Neuronal stem cell (in vitro differentiated cells): ENCODE measurements at regions not wholly inside any gene's neighbourhood (a gene's known extent, or its start where the extent isn't known, plus 50 kb on each side); places are given as distances from the start of the nearest gene placed in this dataset.

ENCODE experiments used
- DNase-seq: peaks from one replicate; pipeline ENCODE4 v3.0.0-alpha.2; 2013; ENCODE audit warnings: low spot score
- H2AFZ ChIP-seq: one replicate; pipeline ENCODE4 v1.6.1; 2013; ENCODE audit warnings: mild to moderate bottlenecking, low read length, inconsistent platforms
- H2AK5ac ChIP-seq: 2 replicates; pipeline ENCODE4 v1.6.1; 2013; ENCODE audit warnings: low read depth, mild to moderate bottlenecking, inconsistent platforms, low read length, moderate library complexity, mixed read lengths
- H2BK120ac ChIP-seq: 2 replicates; pipeline ENCODE4 v1.6.1; 2013; ENCODE audit warnings: low read depth, mild to moderate bottlenecking, inconsistent platforms, low read length, moderate library complexity, mixed read lengths
- H2BK12ac ChIP-seq: one replicate; pipeline ENCODE4 v1.6.1; 2013; ENCODE audit warnings: low read length, inconsistent platforms
- H2BK15ac ChIP-seq: 2 replicates; pipeline ENCODE4 v1.6.1; 2013; ENCODE audit warnings: mild to moderate bottlenecking, low read length, inconsistent platforms, mixed read lengths
- H2BK5ac ChIP-seq: one replicate; pipeline ENCODE4 v1.6.1; 2013; ENCODE audit warnings: inconsistent platforms, mild to moderate bottlenecking, low read length, moderate library complexity
- H3K14ac ChIP-seq: one replicate; pipeline ENCODE4 v1.6.1; 2013; ENCODE audit warnings: low read length, inconsistent platforms
- H3K18ac ChIP-seq: 2 replicates; pipeline ENCODE4 v1.6.1; 2013; ENCODE audit warnings: low read length, inconsistent platforms
- H3K23ac ChIP-seq: 2 replicates; pipeline ENCODE4 v1.6.1; 2013; ENCODE audit warnings: low read depth, mild to moderate bottlenecking, mixed read lengths, low read length, inconsistent platforms; ENCODE audit not compliant: poor library complexity
- H3K27ac ChIP-seq: replicated peaks from 3 replicates; pipeline ENCODE4 v1.5.1; 2013; ENCODE audit warnings: low read length, inconsistent platforms
- H3K27me3 ChIP-seq, 3 experiments: 2 replicates each; pipeline ENCODE4 v1.6.1; 2013; ENCODE audit warnings: low read length in 3 of 3, mild to moderate bottlenecking in 2 of 3, inconsistent platforms in 1 of 3, low read depth in 1 of 3, mixed read lengths in 1 of 3, moderate library complexity in 1 of 3; ENCODE audit not compliant: control insufficient read depth in 3 of 3, insufficient read depth in 3 of 3
- H3K36me3 ChIP-seq, 2 donors: replicated peaks in 1 of 2; 2 replicates each; pipeline ENCODE4 v1.6.1; 2013; ENCODE audit warnings: low read length in 2 of 2; ENCODE audit not compliant: control insufficient read depth in 2 of 2, insufficient read depth in 2 of 2
- H3K4ac ChIP-seq: 2 replicates; pipeline ENCODE4 v1.6.1; 2013; ENCODE audit warnings: inconsistent platforms, mild to moderate bottlenecking, low read length, moderate library complexity
- H3K4me1 ChIP-seq, 2 donors: 1 replicate in 1 of 2; 2 replicates in 1 of 2; pipeline ENCODE4 v1.6.1; 2013; ENCODE audit warnings: low read length in 2 of 2, low read depth in 1 of 2; ENCODE audit not compliant: control insufficient read depth in 2 of 2, insufficient read depth in 1 of 2
- H3K4me2 ChIP-seq: one replicate; pipeline ENCODE4 v1.6.1; 2013; ENCODE audit warnings: mild to moderate bottlenecking, low read length, inconsistent platforms; ENCODE audit not compliant: insufficient read depth, poor library complexity, severe bottlenecking
- H3K4me3 ChIP-seq, 2 donors: 2 replicates each; pipeline ENCODE4 v1.5.1; 2013; ENCODE audit warnings: low read length in 2 of 2, mild to moderate bottlenecking in 2 of 2, inconsistent platforms in 1 of 2, moderate library complexity in 1 of 2
- H3K79me1 ChIP-seq: one replicate; pipeline ENCODE4 v1.6.1; 2013; ENCODE audit warnings: low read depth, mild to moderate bottlenecking, inconsistent platforms, low read length, moderate library complexity
- H3K9ac ChIP-seq: one replicate; pipeline ENCODE4 v1.6.1; 2013; ENCODE audit warnings: mild to moderate bottlenecking, low read depth, low read length, inconsistent platforms; ENCODE audit not compliant: poor library complexity
- H3K9me3 ChIP-seq, 2 donors: replicated peaks in 1 of 2; 2 replicates each; pipeline versions ENCODE3 to v1.6.1; 2013; ENCODE audit warnings: low read length in 2 of 2, mild to moderate bottlenecking in 2 of 2, inconsistent platforms in 1 of 2, low read depth in 1 of 2, mixed read lengths in 1 of 2, moderate library complexity in 1 of 2; ENCODE audit not compliant: control insufficient read depth in 2 of 2, insufficient read depth in 1 of 2
- H4K8ac ChIP-seq: one replicate; pipeline ENCODE4 v1.6.1; 2013; ENCODE audit warnings: low read depth, mild to moderate bottlenecking, inconsistent platforms, low read length, moderate library complexity
- H4K91ac ChIP-seq: one replicate; pipeline ENCODE4 v1.6.1; 2013; ENCODE audit warnings: low read length, low read depth, mild to moderate bottlenecking, inconsistent platforms; ENCODE audit not compliant: poor library complexity
- WGBS, 2 donors: extraction: QIAGEN DNeasy Blood & Tissue Kit; methylation state at CpG; one replicate each; pipeline ENCODE4 v1.1.7; 2013; ENCODE audit warnings: missing lambda C conversion rate in 2 of 2, mixed read lengths in 1 of 2; ENCODE audit not compliant: insufficient read length in 2 of 2, insufficient replicate concordance in 1 of 2; ENCODE audit errors: extremely low coverage in 2 of 2; 5-methylcytosine and 5-hydroxymethylcytosine counted together

DNA sequence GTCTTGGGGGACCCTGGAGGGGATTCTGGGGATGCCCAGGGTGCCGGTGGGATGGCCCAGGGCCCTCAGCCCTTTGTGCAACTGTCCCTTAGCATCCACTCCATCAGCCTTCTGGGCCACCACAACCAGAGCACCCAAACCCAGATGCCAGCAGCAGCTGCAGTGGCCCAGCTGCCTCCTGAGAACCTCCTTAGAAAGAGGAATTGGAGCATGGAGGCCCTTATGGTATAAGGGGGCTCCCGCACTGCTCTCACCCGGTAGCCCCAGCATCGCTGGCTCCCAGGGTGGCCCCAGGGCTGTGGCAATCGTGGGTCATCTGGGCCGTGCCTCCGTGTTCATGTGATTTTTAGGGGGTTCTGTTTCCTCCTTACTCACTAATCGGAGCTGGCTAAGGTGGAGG, 463.3 kb downstream of the ICE1 start:
- Histone ChIP-seq H2BK12ac (no peak overlapping the region), H3K14ac (no peak overlapping the region), H2AK5ac (no peak overlapping the region), H2BK5ac (no peak overlapping the region), H3K79me1 (no peaks in the 10 kb centered on the region), H3K27me3 (peaks cover 0 to 3% (median 0%) of the 10 kb centered on the region in 3 experiments), H3K9ac (no peak overlapping the region), H3K9me3 (no peaks in the 10 kb centered on the region), H3K4me1 (peaks cover 0 to 2% of the 10 kb centered on the region in 2 donors), H3K4me2 (no peak overlapping the region), H3K4ac (no peak overlapping the region), H2AFZ (no peak overlapping the region), H3K36me3 (no peaks in the 10 kb centered on the region), H3K23ac (peak overlapping the region; percentile 17), H2BK15ac (no peak overlapping the region), H3K18ac (no peak overlapping the region), H2BK120ac (no peak overlapping the region), H3K4me3 (no peak overlapping the region), H4K91ac (no peak overlapping the region), H3K27ac (no peak overlapping the region), H4K8ac (no peak overlapping the region)
- DNase-seq: no peak
- no CpG with 5 or more reads among the region's 8 CpGs for WGBS, 2 donors

DNA sequence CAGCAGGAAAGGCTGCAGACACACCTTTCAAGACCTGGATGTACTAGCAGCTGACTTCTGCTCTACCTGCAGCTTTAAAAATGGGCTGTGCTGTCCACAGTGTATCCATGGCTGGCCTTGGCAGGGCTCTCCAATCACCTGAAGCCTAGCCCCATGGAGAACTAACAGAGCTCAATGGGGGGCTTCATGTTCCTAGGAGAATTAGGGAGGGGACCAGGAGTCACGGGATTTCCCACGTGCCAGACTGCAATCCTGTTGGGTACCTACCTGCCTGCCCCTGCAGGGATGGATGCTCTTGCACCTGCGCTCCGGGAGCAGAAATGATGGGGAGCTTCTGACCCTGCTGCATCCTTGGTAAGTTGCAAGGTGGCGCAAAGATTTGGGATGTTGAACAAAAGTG, 462.1 kb downstream of the ICE1 start:
- no peak for DNase-seq
- Histone ChIP-seq H2AFZ (no peak overlapping the region), H3K9me3 (no peaks in the 10 kb centered on the region), H3K4me2 (no peak overlapping the region), H3K27ac (no peak overlapping the region), H3K18ac (no peak overlapping the region), H2BK120ac (no peak overlapping the region), H2BK5ac (no peak overlapping the region), H3K4me1 (peaks cover 0 to 2% of the 10 kb centered on the region in 2 donors), H2BK12ac (no peak overlapping the region), H2AK5ac (no peak overlapping the region), H4K8ac (no peak overlapping the region), H3K27me3 (peaks cover 0 to 3% (median 0%) of the 10 kb centered on the region in 3 experiments), H3K9ac (no peak overlapping the region), H3K4ac (no peak overlapping the region), H2BK15ac (no peak overlapping the region), H3K79me1 (no peaks in the 10 kb centered on the region), H3K4me3 (no peak overlapping the region), H3K36me3 (no peaks in the 10 kb centered on the region), H3K23ac (no peak overlapping the region), H3K14ac (no peak overlapping the region), H4K91ac (no peak overlapping the region)
- no CpG with 5 or more reads among the region's 5 CpGs for WGBS, 2 donors

DNA sequence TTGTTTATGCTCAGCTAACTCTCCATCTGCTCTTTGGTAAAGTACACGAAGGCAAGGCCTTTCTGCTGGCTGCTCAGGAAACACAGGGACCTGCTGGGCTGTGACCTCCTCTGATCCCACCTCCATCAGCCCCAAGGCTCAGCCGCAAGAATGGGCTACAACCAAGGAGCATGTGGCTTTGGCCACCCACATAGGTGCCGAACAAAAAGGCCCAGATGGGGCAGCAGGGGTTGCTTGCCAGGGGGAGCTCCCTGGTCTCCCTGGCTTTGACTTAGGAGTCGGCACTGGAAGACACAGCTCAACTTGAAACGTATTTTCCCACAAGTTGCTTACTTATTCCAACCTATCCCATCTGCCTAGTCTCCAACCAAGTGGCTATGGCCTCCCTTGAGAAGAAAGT, 461.1 kb downstream of the ICE1 start:
- Histone ChIP-seq H4K8ac (no peak overlapping the region), H3K4me3 (no peak overlapping the region), H3K4ac (no peak overlapping the region), H2AFZ (no peak overlapping the region), H4K91ac (no peak overlapping the region), H2BK15ac (no peak overlapping the region), H3K4me1 (peaks cover 0 to 2% of the 10 kb centered on the region in 2 donors), H2BK5ac (no peak overlapping the region), H3K23ac (no peak overlapping the region), H3K27me3 (peaks cover 0 to 3% (median 0%) of the 10 kb centered on the region in 3 experiments), H3K18ac (no peak overlapping the region), H3K27ac (no peak overlapping the region), H3K36me3 (no peaks in the 10 kb centered on the region), H2BK120ac (no peak overlapping the region), H2AK5ac (no peak overlapping the region), H3K79me1 (no peaks in the 10 kb centered on the region), H3K9me3 (no peaks in the 10 kb centered on the region), H3K4me2 (no peak overlapping the region), H3K9ac (no peak overlapping the region), H2BK12ac (no peak overlapping the region), H3K14ac (no peak overlapping the region)
- WGBS, 2 donors: no CpG with 5 or more reads among the region's 5 CpGs
- DNase-seq: no peak

DNA sequence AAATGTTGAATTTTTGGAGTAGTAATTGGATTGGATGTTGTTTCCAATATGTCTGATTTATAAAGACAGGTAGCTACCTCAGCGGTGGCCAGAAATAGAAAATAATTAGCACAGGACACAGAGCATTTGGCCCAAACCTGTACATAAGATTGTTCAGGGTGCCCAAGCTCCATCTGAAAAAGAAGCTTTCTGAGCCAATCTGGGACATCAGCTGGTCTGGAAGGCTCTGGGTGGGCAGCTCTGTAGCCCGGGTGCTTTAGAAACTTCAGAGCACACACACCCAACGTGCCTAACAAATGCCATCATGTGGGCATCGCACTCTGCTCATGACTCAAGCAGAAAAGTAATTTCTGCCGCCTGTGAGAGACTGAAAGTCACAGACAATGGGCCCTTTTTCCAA, 460.7 kb downstream of the ICE1 start:
- H3K4me3 ChIP-seq: no peak overlapping the region
- no peak overlapping the region for H2AFZ ChIP-seq
- H3K14ac ChIP-seq: no peak overlapping the region
- no peak overlapping the region for H2BK15ac ChIP-seq
- no CpG with 5 or more reads among the region's 5 CpGs for WGBS, 2 donors
- H3K36me3 ChIP-seq: no peaks in the 10 kb centered on the region
- H3K27ac ChIP-seq: no peak overlapping the region
- H2BK5ac ChIP-seq: no peak overlapping the region
- no peak overlapping the region for H2BK120ac ChIP-seq
- no peak overlapping the region for H3K4ac ChIP-seq
- H2AK5ac ChIP-seq: no peak overlapping the region
- H3K79me1 ChIP-seq: no peaks in the 10 kb centered on the region
- H3K9me3 ChIP-seq: no peaks in the 10 kb centered on the region
- H4K8ac ChIP-seq: no peak overlapping the region
- H3K4me1 ChIP-seq: peaks cover 0 to 2% of the 10 kb centered on the region in 2 donors
- no peak overlapping the region for H3K18ac ChIP-seq
- no peak for DNase-seq
- no peak overlapping the region for H3K23ac ChIP-seq
- H3K9ac ChIP-seq: no peak overlapping the region
- no peak overlapping the region for H2BK12ac ChIP-seq
- no peak overlapping the region for H3K4me2 ChIP-seq
- H3K27me3 ChIP-seq: peaks cover 0 to 3% (median 0%) of the 10 kb centered on the region in 3 experiments
- H4K91ac ChIP-seq: no peak overlapping the region
